Central memory CD8-positive, alpha-beta T cell (primary cell): ENCODE measurements at regions not wholly inside any gene's neighbourhood (a gene's known extent, or its start where the extent isn't known, plus 50 kb on each side); places are given as distances from the start of the nearest gene placed in this dataset.

Source experiments
- ATAC-seq: fragments of 150-1000 bp; cut with Tn5 transposase; replicated peaks from 2 replicates; pipeline ENCODE4 v1.10.0; 2022; ENCODE audit warnings: mild to moderate bottlenecking, moderate FRiP score, moderate number of reproducible peaks; ENCODE audit not compliant: poor library complexity, severe bottlenecking; ENCODE audit errors: extremely low read depth
- DNase-seq, 2 donors: peaks; one replicate each; pipeline ENCODE4 v3.0.0; 2021; ENCODE audit warnings: low spot score in 2 of 2
- H3K27ac Mint-ChIP-seq: one replicate; pipeline ENCODE4 v1.8.0; 2022; ENCODE audit warnings: low read depth, mild to moderate bottlenecking, moderate library complexity, mixed read lengths
- H3K27me3 Mint-ChIP-seq: one replicate; pipeline ENCODE4 v1.8.0; 2022; ENCODE audit warnings: mixed read lengths
- H3K36me3 Mint-ChIP-seq: one replicate; pipeline ENCODE4 v1.8.0; 2022; ENCODE audit warnings: mild to moderate bottlenecking, moderate library complexity, mixed read lengths; ENCODE audit not compliant: insufficient read depth
- H3K4me1 Mint-ChIP-seq: one replicate; pipeline ENCODE4 v1.8.0; 2022; ENCODE audit warnings: mixed read lengths
- H3K4me3 Mint-ChIP-seq: one replicate; pipeline ENCODE4 v1.8.0; 2022; ENCODE audit warnings: mild to moderate bottlenecking, moderate library complexity, mixed read lengths
- H3K9me3 Mint-ChIP-seq: one replicate; pipeline ENCODE4 v1.8.0; 2022; ENCODE audit warnings: mixed read lengths

DNA sequence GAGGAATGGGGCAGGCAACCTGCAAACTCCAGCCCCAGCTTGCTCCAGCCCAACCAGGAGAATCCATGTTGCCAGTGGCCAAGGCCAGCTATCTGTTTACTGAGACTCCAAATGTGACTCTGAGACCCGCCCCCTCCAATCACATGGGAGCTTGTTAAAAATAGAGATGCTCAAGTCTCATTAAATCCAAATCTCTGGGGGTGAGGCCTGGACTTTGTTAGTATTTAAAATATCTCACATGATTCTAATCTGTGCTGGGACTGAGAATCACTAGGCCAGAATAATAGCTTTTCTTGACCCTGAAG is 224.2 kb upstream of the TBL1XR1 start:
- Mint-ChIP-seq H3K27me3 (no peaks in the 10 kb centered on the region), H3K4me1 (peaks cover 8% of the 10 kb centered on the region), H3K4me3 (no peak overlapping the region), H3K36me3 (no peaks in the 10 kb centered on the region), H3K9me3 (no peaks in the 10 kb centered on the region), H3K27ac (no peak overlapping the region)
- ATAC-seq (no peak), DNase-seq (no peak)

DNA sequence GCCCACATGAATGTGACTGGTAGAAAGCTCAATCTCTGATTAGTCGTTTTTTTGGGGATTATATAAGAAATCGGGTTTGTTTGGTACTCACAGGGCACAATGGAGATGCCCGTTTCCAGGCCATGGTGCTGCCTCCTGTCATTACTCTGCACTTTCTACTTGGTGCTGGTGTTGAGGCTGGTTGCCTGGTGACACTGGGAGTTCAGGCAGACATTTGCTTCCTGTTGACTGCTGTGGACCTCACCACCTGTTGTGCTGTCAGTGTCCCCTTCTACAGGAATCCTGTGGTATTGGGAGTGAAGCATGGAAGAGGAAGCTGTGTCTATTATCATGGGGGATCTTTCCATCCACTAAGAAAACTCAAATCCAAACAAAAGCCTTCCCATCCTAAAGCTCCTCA is 227.2 kb upstream of the TBL1XR1 start:
- ATAC-seq = no peak
- peaks cover 27% of the 10 kb centered on the region for H3K4me1 Mint-ChIP-seq
- no peaks in the 10 kb centered on the region for H3K27me3 Mint-ChIP-seq
- H3K36me3 Mint-ChIP-seq = peaks cover 5% of the 10 kb centered on the region
- H3K4me3 Mint-ChIP-seq = no peak overlapping the region
- H3K27ac Mint-ChIP-seq = no peak overlapping the region
- DNase-seq = no peak
- H3K9me3 Mint-ChIP-seq = no peaks in the 10 kb centered on the region

DNA sequence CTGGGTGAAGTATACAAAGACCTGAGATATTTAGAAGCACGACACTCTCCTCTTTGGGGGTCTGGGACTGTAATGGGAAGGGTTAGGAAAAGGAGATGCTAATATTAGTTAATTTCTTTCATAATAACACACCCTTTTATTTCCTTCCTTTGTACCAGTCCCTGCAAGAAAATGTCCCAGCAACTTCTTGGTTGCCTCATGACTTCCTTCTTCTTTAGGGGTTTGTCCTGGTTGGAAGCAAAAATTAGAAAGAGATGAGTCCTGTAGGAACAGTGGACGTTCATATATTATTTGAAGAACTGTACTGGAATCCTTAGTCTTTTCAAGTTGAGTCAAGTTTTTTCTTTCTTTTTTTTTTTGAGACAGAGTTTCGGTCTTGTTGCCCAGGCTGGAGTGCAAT is 227.8 kb upstream of the TBL1XR1 start:
- Mint-ChIP-seq H3K9me3 (no peaks in the 10 kb centered on the region), H3K27ac (no peak overlapping the region), H3K27me3 (no peaks in the 10 kb centered on the region), H3K36me3 (peaks cover 5% of the 10 kb centered on the region), H3K4me3 (no peak overlapping the region), H3K4me1 (peaks cover 27% of the 10 kb centered on the region)
- ATAC-seq = no peak
- DNase-seq = no peak

DNA sequence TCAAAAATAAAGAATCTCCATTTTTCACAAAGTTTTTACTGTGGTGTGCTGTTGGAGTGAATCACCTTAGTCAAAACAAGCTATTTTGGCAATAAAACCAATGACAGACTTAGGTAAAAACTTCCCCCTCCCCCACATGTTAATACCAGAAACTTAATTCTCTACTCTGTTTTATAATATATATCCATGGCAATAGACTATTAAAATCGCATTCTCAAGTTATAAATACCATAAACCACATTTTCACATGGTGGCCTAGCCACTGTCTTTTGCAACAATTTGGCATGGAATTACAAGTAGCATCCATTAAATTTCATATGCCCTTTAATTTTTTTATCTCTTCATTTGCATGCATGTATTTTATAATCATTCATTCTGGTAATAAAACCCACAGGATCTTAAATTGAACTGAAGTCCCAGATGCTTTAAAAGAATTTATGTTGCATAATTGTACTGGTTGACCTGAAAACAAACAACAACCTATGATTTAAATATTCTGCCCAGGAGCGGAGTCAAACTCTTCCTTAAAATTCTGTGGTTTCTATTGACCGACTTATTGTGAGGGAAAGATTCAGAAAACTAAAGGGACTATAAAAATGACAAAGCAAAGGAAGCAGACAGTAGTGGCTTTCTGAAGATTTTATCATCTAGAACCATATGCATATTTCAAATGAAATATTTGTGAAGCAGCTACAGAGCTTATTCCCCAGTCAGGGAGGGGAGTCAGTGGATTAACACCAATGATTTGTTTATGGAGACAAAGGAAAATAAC is 229.0 kb upstream of the TBL1XR1 start:
- ATAC-seq (no peak), DNase-seq (no peak)
- Mint-ChIP-seq H3K27ac (peak overlapping the region; percentile 88), H3K36me3 (peaks cover 5% of the 10 kb centered on the region), H3K4me3 (peak overlapping the region; percentile 58), H3K9me3 (no peaks in the 10 kb centered on the region), H3K4me1 (peaks cover 27% of the 10 kb centered on the region), H3K27me3 (no peaks in the 10 kb centered on the region)

DNA sequence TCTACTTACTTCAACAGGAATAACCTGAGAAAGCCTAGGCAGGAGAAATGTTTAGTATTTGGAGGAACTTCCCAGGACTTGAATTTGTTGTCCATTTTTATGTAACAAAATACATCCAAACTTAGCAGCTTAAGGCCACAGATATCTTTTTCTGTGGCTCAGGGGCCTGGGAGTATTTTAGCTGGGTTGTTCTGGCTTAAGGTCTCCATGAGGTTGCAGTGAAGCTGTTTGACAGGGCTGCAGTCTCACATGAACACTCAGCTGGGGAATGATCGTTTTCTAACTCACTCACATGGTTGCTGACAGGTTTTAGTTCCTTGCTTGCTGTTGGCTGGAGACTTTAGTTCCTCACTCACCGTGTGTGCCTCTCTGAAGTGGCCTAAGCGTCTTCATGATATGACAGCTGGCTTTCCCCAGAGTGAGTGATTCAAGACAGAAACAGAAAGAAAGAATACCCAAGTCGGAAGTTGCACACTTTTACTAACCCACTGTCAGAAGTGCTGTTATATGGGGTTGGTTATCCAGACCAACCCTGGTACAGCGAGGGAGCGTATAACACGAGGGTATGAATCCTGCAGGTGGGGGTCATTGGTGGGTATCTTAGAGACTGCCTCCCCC is 229.7 kb upstream of the TBL1XR1 start:
- peak overlapping the region; percentile 58 for H3K4me3 Mint-ChIP-seq
- no peaks in the 10 kb centered on the region for H3K9me3 Mint-ChIP-seq
- no peaks in the 10 kb centered on the region for H3K27me3 Mint-ChIP-seq
- H3K36me3 Mint-ChIP-seq = peaks cover 5% of the 10 kb centered on the region
- DNase-seq (peak in 1 of 2 donors; percentile 26), ATAC-seq (peak; percentile 95)
- peak overlapping the region; percentile 88 for H3K27ac Mint-ChIP-seq
- H3K4me1 Mint-ChIP-seq = peaks cover 23% of the 10 kb centered on the region

DNA sequence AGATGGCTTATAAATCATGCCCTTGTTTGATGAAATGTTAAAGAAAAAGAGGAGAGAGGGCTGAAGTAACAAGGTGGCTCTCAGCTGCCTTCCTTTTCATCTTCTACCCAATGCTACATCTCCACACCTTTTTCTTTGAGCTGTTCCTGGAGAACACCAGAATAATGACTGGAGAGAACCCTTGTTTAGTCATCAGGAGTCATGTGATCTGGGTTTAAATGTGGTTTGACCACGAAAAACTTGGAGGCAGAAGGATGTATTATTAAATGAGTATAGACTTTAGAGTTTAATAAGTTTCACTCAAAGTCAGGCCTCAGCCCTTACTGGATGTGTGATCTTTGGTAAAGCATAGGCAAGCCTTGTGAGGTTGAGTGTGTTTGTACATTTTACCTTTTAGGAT is 230.3 kb upstream of the TBL1XR1 start:
- no peak for DNase-seq
- Mint-ChIP-seq H3K36me3 (peaks cover 5% of the 10 kb centered on the region), H3K4me1 (peaks cover 21% of the 10 kb centered on the region), H3K4me3 (peak overlapping the region; percentile 58), H3K27me3 (no peaks in the 10 kb centered on the region), H3K27ac (peak overlapping the region; percentile 88), H3K9me3 (no peaks in the 10 kb centered on the region)
- ATAC-seq = peak; percentile 29

DNA sequence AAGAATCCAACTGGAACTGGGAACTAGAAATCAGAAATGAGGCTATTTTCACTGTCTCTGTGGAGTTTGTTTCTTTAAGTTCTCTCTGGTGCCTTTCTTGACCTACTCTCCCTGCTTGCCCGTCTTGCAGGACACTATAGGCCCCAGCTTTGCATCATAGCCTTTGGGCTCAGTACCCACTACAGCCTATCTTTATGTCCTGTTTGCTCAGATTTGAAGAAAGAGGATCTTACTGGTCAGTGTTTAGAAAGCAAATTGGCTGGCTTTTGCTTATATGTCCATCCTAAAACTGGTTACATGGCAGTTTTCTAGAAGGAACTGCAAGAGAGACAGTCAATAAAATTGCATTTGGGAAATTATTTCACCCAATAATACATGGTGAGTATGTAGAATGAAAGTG is 231.8 kb upstream of the TBL1XR1 start:
- H3K9me3 Mint-ChIP-seq = no peaks in the 10 kb centered on the region
- H3K27me3 Mint-ChIP-seq = no peaks in the 10 kb centered on the region
- no peak overlapping the region for H3K27ac Mint-ChIP-seq
- H3K4me1 Mint-ChIP-seq = peaks cover 21% of the 10 kb centered on the region
- DNase-seq (no peak), ATAC-seq (no peak)
- H3K36me3 Mint-ChIP-seq = peaks cover 5% of the 10 kb centered on the region
- H3K4me3 Mint-ChIP-seq = no peak overlapping the region

DNA sequence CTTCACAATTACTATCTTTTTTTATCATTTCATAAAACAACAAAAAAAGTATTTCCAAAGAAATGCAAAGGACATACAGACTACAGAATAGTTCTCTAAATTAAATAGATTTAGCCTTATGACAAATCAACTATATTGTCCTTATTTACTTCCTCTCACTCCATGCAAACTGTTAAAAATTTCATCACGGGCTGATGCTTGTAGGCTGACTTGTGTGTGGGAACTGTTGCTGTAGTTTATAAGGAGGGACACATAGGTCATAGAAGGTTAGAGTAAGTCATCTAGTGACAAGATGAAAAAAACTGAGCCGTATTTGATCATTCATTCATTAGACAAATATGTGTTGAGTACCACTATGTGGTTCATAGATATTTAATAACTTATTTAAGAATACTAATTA is 232.5 kb upstream of the TBL1XR1 start:
- peaks cover 5% of the 10 kb centered on the region for H3K36me3 Mint-ChIP-seq
- DNase-seq (no peak), ATAC-seq (no peak)
- H3K27ac Mint-ChIP-seq = no peak overlapping the region
- no peaks in the 10 kb centered on the region for H3K27me3 Mint-ChIP-seq
- H3K4me1 Mint-ChIP-seq = peaks cover 21% of the 10 kb centered on the region
- H3K9me3 Mint-ChIP-seq = no peaks in the 10 kb centered on the region
- H3K4me3 Mint-ChIP-seq = no peak overlapping the region

DNA sequence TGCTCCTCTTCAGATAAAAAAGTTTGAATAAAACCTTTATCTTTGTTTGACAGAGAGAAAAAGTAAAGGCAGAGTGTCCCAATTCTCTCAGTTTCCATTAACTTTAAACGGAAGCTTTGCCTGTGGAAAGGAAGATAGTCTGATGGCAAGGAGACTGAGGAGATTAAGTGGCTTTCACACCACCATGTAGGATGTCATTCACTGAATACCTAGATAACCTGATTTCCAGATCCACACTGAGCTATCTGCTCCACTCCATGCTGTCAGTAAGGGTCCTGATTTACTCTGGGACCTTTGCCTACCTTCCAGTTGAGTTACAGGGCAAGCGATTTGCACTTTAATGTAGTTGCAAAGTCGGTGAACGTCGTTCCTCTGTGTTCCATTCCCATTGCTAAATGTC is 233.4 kb upstream of the TBL1XR1 start:
- Mint-ChIP-seq H3K4me1 (peaks cover 21% of the 10 kb centered on the region), H3K27ac (no peak overlapping the region)
- ATAC-seq = no peak

DNA sequence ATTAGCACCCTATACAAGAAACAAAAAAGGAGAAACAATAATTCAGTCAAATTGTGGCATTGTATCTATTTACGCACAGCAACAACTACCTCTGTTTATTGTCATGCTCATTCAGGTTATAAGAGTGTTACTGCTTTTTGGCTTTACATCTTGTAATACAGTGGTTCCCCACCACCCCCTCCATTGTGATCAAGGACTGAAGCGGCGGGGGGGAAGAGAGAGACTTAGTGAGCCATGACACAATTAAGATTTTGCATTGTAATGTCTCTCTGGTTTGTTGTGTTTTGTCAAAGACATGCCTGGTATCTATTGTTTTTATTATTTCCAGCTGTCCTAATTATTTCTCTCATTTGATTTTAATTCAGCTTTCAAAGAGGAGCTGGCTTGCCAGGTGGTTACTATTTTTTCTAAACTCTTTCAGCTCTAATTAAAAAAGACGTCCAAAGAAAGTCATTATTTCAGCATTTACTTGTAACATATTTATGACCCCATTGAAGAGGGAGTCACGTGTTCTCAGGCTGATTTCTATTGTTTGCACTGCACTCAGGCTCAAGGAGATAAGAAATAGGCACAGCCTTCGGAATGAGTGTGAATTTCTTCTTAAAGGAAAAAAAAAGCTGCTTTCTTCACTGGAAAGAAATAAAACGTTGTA is 234.4 kb upstream of the TBL1XR1 start:
- H3K4me1 Mint-ChIP-seq = peaks cover 16% of the 10 kb centered on the region
- H3K27me3 Mint-ChIP-seq = no peaks in the 10 kb centered on the region
- no peak overlapping the region for H3K27ac Mint-ChIP-seq
- H3K4me3 Mint-ChIP-seq = no peak overlapping the region
- H3K36me3 Mint-ChIP-seq = peaks cover 5% of the 10 kb centered on the region
- H3K9me3 Mint-ChIP-seq = no peaks in the 10 kb centered on the region
- ATAC-seq (no peak), DNase-seq (no peak)

More for the DNA sequence above, 233.4 kb upstream of the TBL1XR1 start:
- Mint-ChIP-seq H3K36me3 (peaks cover 5% of the 10 kb centered on the region), H3K9me3 (no peaks in the 10 kb centered on the region), H3K27me3 (no peaks in the 10 kb centered on the region), H3K4me3 (no peak overlapping the region)
- DNase-seq = no peak

DNA sequence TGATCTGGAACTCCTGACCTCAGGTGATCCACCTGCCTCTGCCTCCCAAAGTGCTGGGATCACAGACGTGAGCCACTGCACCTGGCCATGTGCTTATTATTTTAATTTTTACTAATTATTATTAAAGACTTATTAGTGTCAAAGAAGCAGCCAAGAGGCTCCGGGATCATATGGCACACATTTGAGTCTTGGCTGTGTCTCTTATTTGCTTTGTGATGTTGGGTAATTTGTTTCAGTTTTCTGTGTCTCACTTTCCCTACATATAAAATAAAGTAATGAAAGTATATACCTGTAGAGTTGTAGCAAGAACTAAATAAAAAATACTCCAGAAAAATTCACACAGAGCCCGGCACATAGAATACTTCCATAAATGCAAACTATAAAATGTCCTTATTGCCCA is 238.0 kb upstream of the TBL1XR1 start:
- no peak overlapping the region for H3K4me3 Mint-ChIP-seq
- no peak for DNase-seq
- no peaks in the 10 kb centered on the region for H3K27me3 Mint-ChIP-seq
- no peak for ATAC-seq
- no peak overlapping the region for H3K27ac Mint-ChIP-seq
- H3K4me1 Mint-ChIP-seq = no peaks in the 10 kb centered on the region
- H3K36me3 Mint-ChIP-seq = no peaks in the 10 kb centered on the region
- H3K9me3 Mint-ChIP-seq = no peaks in the 10 kb centered on the region

DNA sequence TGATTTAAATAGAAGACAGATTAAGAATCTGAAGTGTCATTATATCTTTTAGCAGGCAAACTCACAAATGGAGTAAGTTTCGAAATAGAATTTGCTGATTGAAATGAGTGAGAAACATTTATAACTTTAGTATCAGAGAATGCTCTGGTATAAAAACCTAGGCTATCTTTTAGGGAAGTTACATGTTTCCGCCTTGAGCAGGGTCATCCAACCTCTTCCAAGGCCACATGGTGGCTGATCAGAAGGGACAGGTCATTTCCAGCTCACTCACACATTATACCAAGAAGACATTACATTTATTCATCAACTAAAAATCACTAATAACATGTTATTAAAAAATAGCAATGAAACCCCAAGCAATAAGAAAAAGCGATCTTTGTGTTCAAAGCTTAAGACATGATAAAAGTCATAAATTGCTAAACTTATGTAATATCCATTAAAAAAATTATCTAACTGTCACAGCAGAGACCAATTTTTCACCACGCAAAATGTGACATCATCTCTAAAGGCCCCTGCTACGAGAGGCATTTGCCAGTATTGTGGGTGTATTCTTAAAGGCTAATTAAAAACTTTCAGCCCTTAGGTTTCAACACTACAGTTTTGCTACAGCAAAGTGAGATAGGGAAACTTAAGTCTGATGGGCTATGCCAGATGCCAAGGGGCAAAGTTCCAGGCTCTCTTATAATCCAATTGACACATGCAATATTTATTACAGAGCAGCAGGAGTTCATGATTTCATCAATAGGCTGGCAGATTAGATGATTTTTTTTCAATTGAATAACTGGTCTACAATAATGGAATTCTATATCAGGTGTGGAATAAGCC is 240.4 kb upstream of the TBL1XR1 start:
- Mint-ChIP-seq H3K4me1 (no peaks in the 10 kb centered on the region), H3K36me3 (no peaks in the 10 kb centered on the region), H3K4me3 (no peak overlapping the region), H3K27ac (no peak overlapping the region), H3K9me3 (no peaks in the 10 kb centered on the region), H3K27me3 (no peaks in the 10 kb centered on the region)
- no peak for ATAC-seq
- no peak for DNase-seq
